HCT116 (cell line): ENCODE measurements at regions not wholly inside any gene's neighbourhood (a gene's known extent, or its start where the extent isn't known, plus 50 kb on each side); places are given as distances from the start of the nearest gene placed in this dataset.

Source experiments
- EZH2 ChIP-seq: fragments of 200-600 bp; sonication (generic); IDR thresholded peaks from 2 replicates; pipeline ENCODE4 v1.6.1; 2017; ENCODE audit warnings: antibody characterized with exemption, mixed run types
- JUND ChIP-seq: IDR thresholded peaks from 2 replicates; pipeline ENCODE4 v1.6.1; 2012
- POLR2A ChIP-seq: IDR thresholded peaks from 2 replicates; pipeline ENCODE4 v1.7.0; 2011; ENCODE audit warnings: borderline replicate concordance; ENCODE audit not compliant: insufficient read depth, insufficient read length; ENCODE audit errors: extremely low read depth
- RAD21 ChIP-seq: IDR thresholded peaks from 2 replicates; pipeline ENCODE4 v1.6.1; 2012; ENCODE audit warnings: low read depth, mild to moderate bottlenecking
- SP1 ChIP-seq: IDR thresholded peaks from 2 replicates; pipeline ENCODE4 v1.6.1; 2012; ENCODE audit warnings: low read depth
- YY1 ChIP-seq: IDR thresholded peaks from 2 replicates; pipeline ENCODE4 v1.6.1; 2011; ENCODE audit warnings: low read length, low read depth, moderate library complexity, mild to moderate bottlenecking; ENCODE audit not compliant: insufficient replicate concordance; ENCODE audit errors: extremely low read depth
- ZFX ChIP-seq: fragments of 450-650 bp; IDR thresholded peaks from 2 replicates; pipeline ENCODE4 v1.6.1; 2017
- ZNF274 ChIP-seq: fragments of 200-500 bp; sonication (Bioruptor generic); IDR thresholded peaks from 2 replicates; pipeline ENCODE4 v1.6.1; 2014; ENCODE audit warnings: mild to moderate bottlenecking, low read depth, low read length, inconsistent platforms
- TF ChIP-seq, protein P1 (sequence below): IDR thresholded peaks from 2 replicates; pipeline ENCODE4 v1.6.1; 2012; ENCODE audit warnings: low read depth
- TF ChIP-seq, protein P2 (sequence below), 3 experiments: fragments of 200-600 bp in 1 of 3; sonication (generic) in 1 of 3; IDR thresholded peaks in 2 of 3; conservative IDR thresholded peaks in 1 of 3; 2 replicates each; pipeline ENCODE4 v1.5.1; 2012 to 2017; ENCODE audit warnings: low read depth in 2 of 3, low read length in 2 of 3, antibody characterized with exemption in 1 of 3, borderline replicate concordance in 1 of 3, control low read depth in 1 of 3, mild to moderate bottlenecking in 1 of 3, mixed read lengths in 1 of 3, mixed run types in 1 of 3, moderate library complexity in 1 of 3; ENCODE audit not compliant: insufficient read depth in 1 of 3

DNA sequence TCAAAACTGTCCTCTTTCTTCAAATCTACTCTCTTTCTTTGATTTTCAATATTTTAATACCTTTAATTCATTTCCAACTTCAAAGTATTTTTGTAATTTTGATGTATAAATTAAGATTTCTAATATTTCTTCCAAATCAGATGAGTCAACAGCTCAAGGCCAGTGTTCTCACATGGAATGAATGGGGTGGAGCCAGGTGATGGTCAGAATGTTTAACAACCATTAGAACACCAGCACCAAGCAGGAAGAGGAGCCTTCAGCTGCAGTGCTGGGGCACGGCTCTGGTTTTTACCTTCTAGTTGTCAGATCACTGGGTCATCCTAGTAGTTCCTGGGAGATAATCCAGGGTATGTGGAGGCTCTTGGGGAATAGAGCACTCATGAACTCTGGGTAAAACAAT lies 494.5 kb upstream of the PDZRN3 start:
- TF ChIP-seq POLR2A = no peak
- TF ChIP-seq ZFX = no peak
- TF ChIP-seq, protein P1, sequence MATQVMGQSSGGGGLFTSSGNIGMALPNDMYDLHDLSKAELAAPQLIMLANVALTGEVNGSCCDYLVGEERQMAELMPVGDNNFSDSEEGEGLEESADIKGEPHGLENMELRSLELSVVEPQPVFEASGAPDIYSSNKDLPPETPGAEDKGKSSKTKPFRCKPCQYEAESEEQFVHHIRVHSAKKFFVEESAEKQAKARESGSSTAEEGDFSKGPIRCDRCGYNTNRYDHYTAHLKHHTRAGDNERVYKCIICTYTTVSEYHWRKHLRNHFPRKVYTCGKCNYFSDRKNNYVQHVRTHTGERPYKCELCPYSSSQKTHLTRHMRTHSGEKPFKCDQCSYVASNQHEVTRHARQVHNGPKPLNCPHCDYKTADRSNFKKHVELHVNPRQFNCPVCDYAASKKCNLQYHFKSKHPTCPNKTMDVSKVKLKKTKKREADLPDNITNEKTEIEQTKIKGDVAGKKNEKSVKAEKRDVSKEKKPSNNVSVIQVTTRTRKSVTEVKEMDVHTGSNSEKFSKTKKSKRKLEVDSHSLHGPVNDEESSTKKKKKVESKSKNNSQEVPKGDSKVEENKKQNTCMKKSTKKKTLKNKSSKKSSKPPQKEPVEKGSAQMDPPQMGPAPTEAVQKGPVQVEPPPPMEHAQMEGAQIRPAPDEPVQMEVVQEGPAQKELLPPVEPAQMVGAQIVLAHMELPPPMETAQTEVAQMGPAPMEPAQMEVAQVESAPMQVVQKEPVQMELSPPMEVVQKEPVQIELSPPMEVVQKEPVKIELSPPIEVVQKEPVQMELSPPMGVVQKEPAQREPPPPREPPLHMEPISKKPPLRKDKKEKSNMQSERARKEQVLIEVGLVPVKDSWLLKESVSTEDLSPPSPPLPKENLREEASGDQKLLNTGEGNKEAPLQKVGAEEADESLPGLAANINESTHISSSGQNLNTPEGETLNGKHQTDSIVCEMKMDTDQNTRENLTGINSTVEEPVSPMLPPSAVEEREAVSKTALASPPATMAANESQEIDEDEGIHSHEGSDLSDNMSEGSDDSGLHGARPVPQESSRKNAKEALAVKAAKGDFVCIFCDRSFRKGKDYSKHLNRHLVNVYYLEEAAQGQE = no peak
- TF ChIP-seq EZH2 = no peak
- TF ChIP-seq JUND = no peak
- TF ChIP-seq, protein P2, sequence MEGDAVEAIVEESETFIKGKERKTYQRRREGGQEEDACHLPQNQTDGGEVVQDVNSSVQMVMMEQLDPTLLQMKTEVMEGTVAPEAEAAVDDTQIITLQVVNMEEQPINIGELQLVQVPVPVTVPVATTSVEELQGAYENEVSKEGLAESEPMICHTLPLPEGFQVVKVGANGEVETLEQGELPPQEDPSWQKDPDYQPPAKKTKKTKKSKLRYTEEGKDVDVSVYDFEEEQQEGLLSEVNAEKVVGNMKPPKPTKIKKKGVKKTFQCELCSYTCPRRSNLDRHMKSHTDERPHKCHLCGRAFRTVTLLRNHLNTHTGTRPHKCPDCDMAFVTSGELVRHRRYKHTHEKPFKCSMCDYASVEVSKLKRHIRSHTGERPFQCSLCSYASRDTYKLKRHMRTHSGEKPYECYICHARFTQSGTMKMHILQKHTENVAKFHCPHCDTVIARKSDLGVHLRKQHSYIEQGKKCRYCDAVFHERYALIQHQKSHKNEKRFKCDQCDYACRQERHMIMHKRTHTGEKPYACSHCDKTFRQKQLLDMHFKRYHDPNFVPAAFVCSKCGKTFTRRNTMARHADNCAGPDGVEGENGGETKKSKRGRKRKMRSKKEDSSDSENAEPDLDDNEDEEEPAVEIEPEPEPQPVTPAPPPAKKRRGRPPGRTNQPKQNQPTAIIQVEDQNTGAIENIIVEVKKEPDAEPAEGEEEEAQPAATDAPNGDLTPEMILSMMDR (IDR thresholded peaks at IDR 0.05 in 2 of 3, conservative IDR thresholded peaks at IDR 0.05 in 1 of 3; ENCODE audit: borderline replicate concordance in 1 of 3, insufficient read depth in 1 of 3, low read depth in 2 of 3, low read length in 2 of 3) = no peak
- TF ChIP-seq YY1 = no peak
- no peak for TF ChIP-seq ZNF274
- TF ChIP-seq SP1 = no peak
- TF ChIP-seq RAD21 = no peak
